ENCODE measurements at regions not wholly inside any gene's neighbourhood (a gene's known extent, or its start where the extent isn't known, plus 50 kb on each side); places are given as distances from the start of the nearest gene placed in this dataset.
"Not testable (repeated sequence)": the region's sequence is repeated elsewhere in the genome, so short reads cannot be mapped to it uniquely, and the experiment has no call there.

DNA sequence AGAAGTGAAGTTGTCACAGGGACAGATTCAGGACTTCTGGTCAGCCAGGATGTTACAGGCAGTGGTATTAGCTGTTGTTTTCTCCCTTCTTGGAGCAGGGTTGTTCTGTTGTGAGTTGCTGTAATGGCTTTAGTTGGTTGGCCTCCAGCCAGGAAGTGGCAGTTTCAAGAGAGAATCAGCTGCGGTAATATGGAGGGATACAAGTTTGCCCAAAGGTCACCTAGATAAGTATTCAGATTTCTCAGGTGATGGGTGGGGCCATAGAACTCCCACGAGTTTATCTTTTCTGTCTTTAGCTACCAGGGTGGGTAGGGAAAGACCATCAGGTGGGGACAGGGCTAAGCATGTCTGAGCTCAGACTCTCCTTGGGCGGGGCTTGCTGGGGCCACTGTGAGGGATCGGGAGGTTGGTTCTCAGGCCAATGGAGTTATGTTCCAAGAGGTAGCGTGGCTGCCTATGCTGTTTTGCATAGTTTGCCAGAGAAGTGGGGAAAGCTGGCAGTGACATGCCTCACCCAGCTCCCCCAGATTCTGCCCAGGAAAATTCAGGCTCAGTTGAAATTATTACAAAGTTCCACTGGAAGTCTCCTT lies 640.4 kb upstream of the CHAC2 start:
- H3K27ac ChIP-seq (ENCODE audit: low read depth, low read length, poor library complexity, severe bottlenecking), result no peak overlapping the region
- H3K4me1 ChIP-seq (ENCODE audit: insufficient read depth, low read length, poor library complexity, severe bottlenecking), result no peaks in the 10 kb centered on the region
- no peak for DNase-seq (ENCODE audit: low spot score)
- no peaks in the 10 kb centered on the region for H3K9me3 ChIP-seq (ENCODE audit: low read depth, low read length, poor library complexity, severe bottlenecking)
- ChIA-PET CTCF (no interaction called here), POLR2A (ENCODE audit: low non-redundant PET) (no interaction called here)
- no peaks in the 10 kb centered on the region for H3K27me3 ChIP-seq (replicated peaks; ENCODE audit: insufficient read depth, low read depth, low read length, poor library complexity)
- no TSS peak for BruUV-seq (replicated peaks)
- no peak for TF ChIP-seq EZH2 (IDR thresholded peaks at IDR 0.05; ENCODE audit: borderline replicate concordance, low read depth, low read length, poor library complexity, severe bottlenecking)
- TF ChIP-seq, protein P1, sequence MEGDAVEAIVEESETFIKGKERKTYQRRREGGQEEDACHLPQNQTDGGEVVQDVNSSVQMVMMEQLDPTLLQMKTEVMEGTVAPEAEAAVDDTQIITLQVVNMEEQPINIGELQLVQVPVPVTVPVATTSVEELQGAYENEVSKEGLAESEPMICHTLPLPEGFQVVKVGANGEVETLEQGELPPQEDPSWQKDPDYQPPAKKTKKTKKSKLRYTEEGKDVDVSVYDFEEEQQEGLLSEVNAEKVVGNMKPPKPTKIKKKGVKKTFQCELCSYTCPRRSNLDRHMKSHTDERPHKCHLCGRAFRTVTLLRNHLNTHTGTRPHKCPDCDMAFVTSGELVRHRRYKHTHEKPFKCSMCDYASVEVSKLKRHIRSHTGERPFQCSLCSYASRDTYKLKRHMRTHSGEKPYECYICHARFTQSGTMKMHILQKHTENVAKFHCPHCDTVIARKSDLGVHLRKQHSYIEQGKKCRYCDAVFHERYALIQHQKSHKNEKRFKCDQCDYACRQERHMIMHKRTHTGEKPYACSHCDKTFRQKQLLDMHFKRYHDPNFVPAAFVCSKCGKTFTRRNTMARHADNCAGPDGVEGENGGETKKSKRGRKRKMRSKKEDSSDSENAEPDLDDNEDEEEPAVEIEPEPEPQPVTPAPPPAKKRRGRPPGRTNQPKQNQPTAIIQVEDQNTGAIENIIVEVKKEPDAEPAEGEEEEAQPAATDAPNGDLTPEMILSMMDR (conservative IDR thresholded peaks at IDR 0.05; ENCODE audit: low read depth, low read length), result no peak
- no peaks in the 10 kb centered on the region for H3K36me3 ChIP-seq (ENCODE audit: insufficient read depth, low read length, poor library complexity, severe bottlenecking)
- intact Hi-C loops (cut with micrococcal nuclease; ENCODE audit: unreplicated experiment), result no loop called here
- no peak overlapping the region for H3K4me3 ChIP-seq (ENCODE audit: low read depth, low read length, poor library complexity, severe bottlenecking)

DNA sequence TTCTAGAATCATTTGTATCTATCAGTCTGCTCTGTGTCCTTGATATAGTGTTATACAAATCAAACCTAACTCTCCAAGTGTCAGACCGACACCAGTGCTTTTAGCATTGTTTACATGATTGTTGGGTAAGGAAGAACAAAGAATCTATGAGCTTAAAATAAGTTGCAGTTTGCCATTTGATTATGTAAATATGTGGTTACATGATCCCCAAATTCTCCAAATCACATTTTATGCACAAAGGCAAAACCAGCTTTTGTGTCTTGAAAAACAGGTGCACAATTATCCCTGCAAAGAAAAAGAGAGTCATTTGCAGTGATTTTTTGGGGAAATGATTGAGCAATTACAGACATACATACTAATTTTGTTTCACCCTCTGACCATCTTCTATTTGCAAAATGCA lies 652.6 kb upstream of the CHAC2 start:
- Histone ChIP-seq H3K4me1 (ENCODE audit: insufficient read depth, low read length, poor library complexity, severe bottlenecking) (no peaks in the 10 kb centered on the region), H3K36me3 (ENCODE audit: insufficient read depth, low read length, poor library complexity, severe bottlenecking) (no peaks in the 10 kb centered on the region), H3K27ac (ENCODE audit: low read depth, low read length, poor library complexity, severe bottlenecking) (no peak overlapping the region), H3K4me3 (ENCODE audit: low read depth, low read length, poor library complexity, severe bottlenecking) (no peak overlapping the region), H3K27me3 (replicated peaks; ENCODE audit: insufficient read depth, low read depth, low read length, poor library complexity) (no peaks in the 10 kb centered on the region), H3K9me3 (ENCODE audit: low read depth, low read length, poor library complexity, severe bottlenecking) (no peaks in the 10 kb centered on the region)
- CTCF ChIA-PET, result no interaction called here
- intact Hi-C loops (cut with micrococcal nuclease; ENCODE audit: unreplicated experiment), result no loop called here
- BruUV-seq (replicated peaks), result no TSS peak
- POLR2A ChIA-PET (ENCODE audit: low non-redundant PET), result no interaction called here
- DNase-seq (ENCODE audit: low spot score), result no peak
- TF ChIP-seq, protein P1 (conservative IDR thresholded peaks at IDR 0.05; ENCODE audit: low read depth, low read length), result no peak
- TF ChIP-seq EZH2 (IDR thresholded peaks at IDR 0.05; ENCODE audit: borderline replicate concordance, low read depth, low read length, poor library complexity, severe bottlenecking), result no peak

DNA sequence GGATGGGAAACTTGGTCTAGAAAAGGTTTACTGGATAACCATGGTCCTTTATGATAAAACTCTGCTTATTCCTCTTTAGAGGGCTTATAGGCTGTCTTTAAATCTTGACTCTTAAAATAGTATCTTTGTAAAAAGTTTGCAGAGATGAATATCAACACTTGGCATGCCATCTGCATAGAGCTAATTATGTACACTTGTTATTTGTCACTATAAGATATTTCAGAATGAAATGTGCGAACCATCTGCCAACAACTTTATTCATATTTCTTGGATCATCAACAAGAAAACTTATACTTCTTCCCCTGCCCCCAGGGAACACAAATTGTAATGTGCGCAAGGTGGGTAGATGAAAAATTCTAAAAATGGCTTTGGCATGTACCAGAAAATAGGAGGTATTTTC lies 653.0 kb upstream of the CHAC2 start:
- Histone ChIP-seq H3K27me3 (replicated peaks; ENCODE audit: insufficient read depth, low read depth, low read length, poor library complexity) (no peaks in the 10 kb centered on the region), H3K27ac (ENCODE audit: low read depth, low read length, poor library complexity, severe bottlenecking) (no peak overlapping the region), H3K4me3 (ENCODE audit: low read depth, low read length, poor library complexity, severe bottlenecking) (no peak overlapping the region), H3K9me3 (ENCODE audit: low read depth, low read length, poor library complexity, severe bottlenecking) (no peaks in the 10 kb centered on the region), H3K4me1 (ENCODE audit: insufficient read depth, low read length, poor library complexity, severe bottlenecking) (no peaks in the 10 kb centered on the region), H3K36me3 (ENCODE audit: insufficient read depth, low read length, poor library complexity, severe bottlenecking) (no peaks in the 10 kb centered on the region)
- no peak for DNase-seq (ENCODE audit: low spot score)
- intact Hi-C loops (cut with micrococcal nuclease; ENCODE audit: unreplicated experiment), result no loop called here
- POLR2A ChIA-PET (ENCODE audit: low non-redundant PET), result no interaction called here
- BruUV-seq (replicated peaks), result no TSS peak
- TF ChIP-seq, protein P1 (conservative IDR thresholded peaks at IDR 0.05; ENCODE audit: low read depth, low read length), result no peak
- no peak for TF ChIP-seq EZH2 (IDR thresholded peaks at IDR 0.05; ENCODE audit: borderline replicate concordance, low read depth, low read length, poor library complexity, severe bottlenecking)
- CTCF ChIA-PET, result no interaction called here

DNA sequence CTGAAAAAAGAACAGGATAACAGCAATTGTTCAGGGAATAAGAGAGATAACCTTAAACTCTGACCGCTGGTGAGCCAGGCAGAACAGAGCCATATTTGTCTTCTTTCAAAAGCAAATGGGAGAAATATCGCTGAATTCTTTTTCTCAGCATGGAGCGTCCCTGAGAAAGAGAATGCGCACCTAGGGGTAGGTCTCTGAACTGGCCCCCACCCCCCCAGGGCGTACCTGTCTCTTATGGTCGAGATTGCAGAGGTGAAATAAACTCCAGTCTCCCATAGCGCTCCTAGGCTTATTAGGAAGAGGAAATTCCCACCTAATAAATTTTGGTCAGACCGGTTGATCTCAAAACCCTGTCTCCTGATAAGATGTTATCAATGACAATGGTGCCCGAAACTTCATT lies 655.2 kb upstream of the CHAC2 start:
- H3K4me3 ChIP-seq (ENCODE audit: low read depth, low read length, poor library complexity, severe bottlenecking); DNase-seq (ENCODE audit: low spot score); intact Hi-C loops (cut with micrococcal nuclease; ENCODE audit: unreplicated experiment); BruUV-seq (replicated peaks); H3K27ac ChIP-seq (ENCODE audit: low read depth, low read length, poor library complexity, severe bottlenecking); CTCF ChIA-PET; H3K4me1 ChIP-seq (ENCODE audit: insufficient read depth, low read length, poor library complexity, severe bottlenecking); H3K36me3 ChIP-seq (ENCODE audit: insufficient read depth, low read length, poor library complexity, severe bottlenecking); H3K9me3 ChIP-seq (ENCODE audit: low read depth, low read length, poor library complexity, severe bottlenecking); POLR2A ChIA-PET (ENCODE audit: low non-redundant PET); H3K27me3 ChIP-seq (replicated peaks; ENCODE audit: insufficient read depth, low read depth, low read length, poor library complexity): not testable (repeated sequence)
